CD4-positive, alpha-beta T cell treated with Interferon gamma for 1 hour (primary cell): ENCODE measurements at regions not wholly inside any gene's neighbourhood (a gene's known extent, or its start where the extent isn't known, plus 50 kb on each side); places are given as distances from the start of the nearest gene placed in this dataset.
"Not testable (repeated sequence)": the region's sequence is repeated elsewhere in the genome, so short reads cannot be mapped to it uniquely, and the experiment has no call there.

Source experiments
- DNase-seq: peaks from one replicate; pipeline ENCODE4 v3.0.0-alpha.2; 2020

- DNase-seq = no peak
These were observed 448.0 kb downstream of the KCNT2 start for GRCh38 chr1:196160066-196160795.

- DNase-seq = no peak
These were observed 452.7 kb downstream of the KCNT2 start for GRCh38 chr1:196155586-196155985.

GRCh38 chr1:196152975-196153374 is 455.3 kb downstream of the KCNT2 start:
- DNase-seq = no peak

GRCh38 chr1:196152086-196152485 is 456.2 kb downstream of the KCNT2 start:
- no peak for DNase-seq

GRCh38 chr1:196148367-196148970 is 459.8 kb downstream of the KCNT2 start:
- DNase-seq = no peak

- DNase-seq = no peak
These were observed 460.7 kb downstream of the KCNT2 start for GRCh38 chr1:196147530-196147929.

GRCh38 chr1:196145151-196145550 is 463.1 kb downstream of the KCNT2 start:
- DNase-seq = not testable (repeated sequence)

GRCh38 chr1:196144588-196144987 is 463.7 kb downstream of the KCNT2 start:
- no peak for DNase-seq

- no peak for DNase-seq
These were observed 464.5 kb downstream of the KCNT2 start for GRCh38 chr1:196143602-196144342.

GRCh38 chr1:196142111-196142640 is 466.1 kb downstream of the KCNT2 start:
- no peak for DNase-seq

GRCh38 chr1:196136396-196136795 is 471.8 kb downstream of the KCNT2 start:
- DNase-seq = no peak

- no peak for DNase-seq
These were observed 476.5 kb downstream of the KCNT2 start for GRCh38 chr1:196131691-196132090.

GRCh38 chr1:196128835-196129234 is 479.4 kb downstream of the KCNT2 start:
- no peak for DNase-seq

- DNase-seq = no peak
These were observed 487.1 kb downstream of the KCNT2 start for GRCh38 chr1:196121181-196121580.

GRCh38 chr1:196115646-196116045 is 492.6 kb downstream of the KCNT2 start:
- no peak for DNase-seq

- no peak for DNase-seq
These were observed 494.0 kb downstream of the KCNT2 start for GRCh38 chr1:196114193-196114592.

GRCh38 chr1:196108990-196109389 is 499.2 kb downstream of the KCNT2 start:
- DNase-seq = not testable (repeated sequence)

GRCh38 chr1:196105901-196106300 is 502.3 kb downstream of the KCNT2 start:
- no peak for DNase-seq

GRCh38 chr1:196102826-196103225 is 505.4 kb downstream of the KCNT2 start:
- no peak for DNase-seq

- DNase-seq = no peak
These were observed 510.2 kb downstream of the KCNT2 start for GRCh38 chr1:196098000-196098399.

- no peak for DNase-seq
These were observed 513.4 kb downstream of the KCNT2 start for GRCh38 chr1:196094821-196095220.

- no peak for DNase-seq
These were observed 516.7 kb downstream of the KCNT2 start for GRCh38 chr1:196091397-196092135.

- DNase-seq = no peak
These were observed 518.0 kb downstream of the KCNT2 start for GRCh38 chr1:196090226-196090625.
